ENCODE measurements at regions not wholly inside any gene's neighbourhood (a gene's known extent, or its start where the extent isn't known, plus 50 kb on each side); places are given as distances from the start of the nearest gene placed in this dataset.

DNA sequence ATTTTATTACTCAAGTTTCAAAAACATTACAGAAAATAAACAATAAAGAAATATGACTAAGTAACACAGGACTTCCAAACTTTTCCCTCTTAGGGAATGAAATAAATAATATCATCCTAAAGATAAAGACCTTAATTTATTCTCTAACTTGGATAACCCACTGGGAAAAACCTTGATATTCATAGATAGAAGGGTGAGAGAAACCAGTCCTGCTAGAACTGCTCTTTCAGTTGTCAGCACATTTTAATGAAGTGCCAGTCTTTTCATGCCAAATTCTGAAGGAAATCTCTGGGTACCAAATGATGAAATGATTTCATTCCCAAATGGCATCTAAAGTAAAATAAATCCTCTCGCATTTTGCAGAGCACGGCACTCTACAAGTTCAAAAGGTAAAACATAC is 114.5 kb upstream of the SMIM30 start:
- Histone ChIP-seq H3K36me3 (no peaks in the 10 kb centered on the region), H3K4me3 (no peak overlapping the region), H3K27me3 (no peaks in the 10 kb centered on the region), H3K27ac (no peak overlapping the region), H3K9me3 (no peaks in the 10 kb centered on the region), H3K4me1 (no peaks in the 10 kb centered on the region)
- DNase-seq (ENCODE audit: low spot score in 2 of 2): no peak
- intact Hi-C loops (cut with DNase I): no loop called here
- TF ChIP-seq, protein P1, sequence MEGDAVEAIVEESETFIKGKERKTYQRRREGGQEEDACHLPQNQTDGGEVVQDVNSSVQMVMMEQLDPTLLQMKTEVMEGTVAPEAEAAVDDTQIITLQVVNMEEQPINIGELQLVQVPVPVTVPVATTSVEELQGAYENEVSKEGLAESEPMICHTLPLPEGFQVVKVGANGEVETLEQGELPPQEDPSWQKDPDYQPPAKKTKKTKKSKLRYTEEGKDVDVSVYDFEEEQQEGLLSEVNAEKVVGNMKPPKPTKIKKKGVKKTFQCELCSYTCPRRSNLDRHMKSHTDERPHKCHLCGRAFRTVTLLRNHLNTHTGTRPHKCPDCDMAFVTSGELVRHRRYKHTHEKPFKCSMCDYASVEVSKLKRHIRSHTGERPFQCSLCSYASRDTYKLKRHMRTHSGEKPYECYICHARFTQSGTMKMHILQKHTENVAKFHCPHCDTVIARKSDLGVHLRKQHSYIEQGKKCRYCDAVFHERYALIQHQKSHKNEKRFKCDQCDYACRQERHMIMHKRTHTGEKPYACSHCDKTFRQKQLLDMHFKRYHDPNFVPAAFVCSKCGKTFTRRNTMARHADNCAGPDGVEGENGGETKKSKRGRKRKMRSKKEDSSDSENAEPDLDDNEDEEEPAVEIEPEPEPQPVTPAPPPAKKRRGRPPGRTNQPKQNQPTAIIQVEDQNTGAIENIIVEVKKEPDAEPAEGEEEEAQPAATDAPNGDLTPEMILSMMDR (IDR thresholded peaks at IDR 0.05): no peak

DNA sequence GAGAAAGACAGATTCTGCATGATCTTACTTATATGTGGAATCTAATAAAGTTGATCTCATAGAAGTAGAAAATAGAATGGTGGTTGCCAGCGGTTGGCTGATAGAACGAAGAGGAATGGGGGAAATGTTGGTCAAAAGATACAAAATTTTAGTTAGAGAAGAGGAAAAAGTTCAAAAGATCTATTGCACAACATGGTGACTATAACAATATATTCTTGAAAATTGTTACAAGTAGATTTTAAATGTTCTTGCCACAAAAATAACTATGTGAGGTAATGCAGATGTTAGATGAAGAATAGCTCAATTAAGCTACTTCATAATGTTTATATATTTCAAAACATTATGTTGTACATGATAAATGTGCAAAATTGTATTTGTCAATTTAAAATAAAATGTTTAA is 112.3 kb upstream of the SMIM30 start:
- TF ChIP-seq, protein P1 (IDR thresholded peaks at IDR 0.05): no peak
- Histone ChIP-seq H3K4me3 (no peak overlapping the region), H3K4me1 (no peaks in the 10 kb centered on the region), H3K9me3 (peaks cover 0 to 8% of the 10 kb centered on the region in 2 donors), H3K36me3 (no peaks in the 10 kb centered on the region), H3K27me3 (no peaks in the 10 kb centered on the region), H3K27ac (no peak overlapping the region)
- DNase-seq (ENCODE audit: low spot score in 2 of 2): no peak
- intact Hi-C loops (cut with DNase I): no loop called here

DNA sequence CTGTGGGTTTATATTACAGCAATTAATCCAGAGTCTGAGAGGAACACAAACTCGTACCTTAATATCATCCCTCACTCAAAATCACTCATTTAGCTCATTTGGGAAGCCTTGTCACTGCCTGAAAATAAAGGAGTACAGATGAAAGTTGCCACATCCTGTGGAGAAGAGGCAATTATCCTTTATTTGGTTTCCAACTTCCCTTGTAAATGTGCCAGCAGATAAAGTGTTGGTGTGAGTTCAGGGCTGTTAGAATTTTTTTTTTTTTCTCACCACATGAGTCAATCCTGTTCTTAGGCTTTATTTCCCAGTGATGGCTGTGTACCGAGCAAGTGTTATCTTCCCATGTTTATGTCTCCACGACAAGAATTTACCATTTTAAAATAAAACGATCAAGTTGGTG is 99.0 kb upstream of the SMIM30 start:
- TF ChIP-seq, protein P1 (IDR thresholded peaks at IDR 0.05): no peak
- no peak overlapping the region for H3K27ac ChIP-seq
- no peaks in the 10 kb centered on the region for H3K4me1 ChIP-seq
- intact Hi-C loops (cut with DNase I): no loop called here
- no peaks in the 10 kb centered on the region for H3K36me3 ChIP-seq
- no peak for DNase-seq (ENCODE audit: low spot score in 2 of 2)
- H3K27me3 ChIP-seq: no peaks in the 10 kb centered on the region
- H3K4me3 ChIP-seq: no peak overlapping the region
- no peaks in the 10 kb centered on the region for H3K9me3 ChIP-seq

DNA sequence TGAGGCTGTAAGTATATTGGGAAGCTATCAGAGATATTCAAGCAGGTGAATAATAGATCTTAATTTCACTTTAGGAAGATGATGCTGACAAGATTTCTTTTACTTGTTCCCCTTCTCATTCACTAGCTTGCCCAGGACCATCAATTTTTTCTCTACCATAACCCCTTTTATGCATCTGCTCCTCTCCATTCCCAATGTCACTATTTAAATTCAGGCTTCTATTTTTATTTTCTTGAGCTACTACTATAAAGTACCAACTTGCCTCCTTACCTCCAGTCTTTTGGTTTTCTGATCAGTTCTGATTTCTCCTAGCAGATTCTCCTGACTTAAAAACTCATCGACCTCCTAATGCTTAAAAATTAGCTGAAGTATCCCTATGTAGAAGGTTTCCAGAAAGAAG is 97.7 kb upstream of the SMIM30 start:
- no peak overlapping the region for H3K27ac ChIP-seq
- DNase-seq (ENCODE audit: low spot score in 2 of 2): no peak
- intact Hi-C loops (cut with DNase I): no loop called here
- H3K36me3 ChIP-seq: no peaks in the 10 kb centered on the region
- H3K4me3 ChIP-seq: no peak overlapping the region
- TF ChIP-seq, protein P1 (IDR thresholded peaks at IDR 0.05): no peak
- no peaks in the 10 kb centered on the region for H3K9me3 ChIP-seq
- no peaks in the 10 kb centered on the region for H3K27me3 ChIP-seq
- no peaks in the 10 kb centered on the region for H3K4me1 ChIP-seq

DNA sequence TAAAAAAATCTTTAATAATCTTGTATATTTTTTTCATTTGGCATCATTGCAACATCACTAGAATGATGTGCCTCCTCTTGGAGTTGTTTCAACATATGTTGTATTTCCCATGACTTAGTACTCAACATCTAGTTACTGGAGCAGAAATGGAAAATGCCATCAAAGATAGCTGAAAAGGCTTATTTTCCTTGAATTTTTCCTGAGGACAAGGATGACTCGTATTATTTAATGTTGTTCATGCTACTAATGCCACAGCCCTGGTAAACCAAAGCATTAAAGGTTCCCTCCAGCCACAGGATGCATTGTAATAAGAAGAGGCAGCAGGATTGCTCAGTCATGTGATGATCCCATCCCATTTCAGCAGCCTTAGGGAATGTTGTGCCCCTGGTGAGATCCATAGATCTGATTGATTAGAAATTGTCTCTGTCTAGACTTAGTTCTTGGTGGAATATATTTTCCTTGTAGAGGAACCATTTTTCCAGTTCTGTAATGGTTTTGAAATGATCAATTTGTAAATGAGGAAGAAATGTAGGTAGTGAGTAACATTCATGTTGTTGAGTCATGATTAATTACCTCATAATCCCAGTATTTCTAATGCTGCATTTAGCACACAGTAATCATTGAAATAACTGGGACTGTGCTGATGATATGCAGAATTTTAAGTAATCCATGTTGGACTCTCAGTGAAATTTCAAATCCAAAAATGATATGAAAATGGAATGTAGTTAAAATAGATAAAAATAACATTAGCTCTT is 91.3 kb upstream of the SMIM30 start:
- Histone ChIP-seq H3K9me3 (no peaks in the 10 kb centered on the region), H3K36me3 (no peaks in the 10 kb centered on the region), H3K27ac (no peak overlapping the region), H3K4me1 (no peaks in the 10 kb centered on the region), H3K4me3 (no peak overlapping the region), H3K27me3 (no peaks in the 10 kb centered on the region)
- TF ChIP-seq, protein P1 (IDR thresholded peaks at IDR 0.05): no peak
- intact Hi-C loops (cut with DNase I): no loop called here
- no peak for DNase-seq (ENCODE audit: low spot score in 2 of 2)

DNA sequence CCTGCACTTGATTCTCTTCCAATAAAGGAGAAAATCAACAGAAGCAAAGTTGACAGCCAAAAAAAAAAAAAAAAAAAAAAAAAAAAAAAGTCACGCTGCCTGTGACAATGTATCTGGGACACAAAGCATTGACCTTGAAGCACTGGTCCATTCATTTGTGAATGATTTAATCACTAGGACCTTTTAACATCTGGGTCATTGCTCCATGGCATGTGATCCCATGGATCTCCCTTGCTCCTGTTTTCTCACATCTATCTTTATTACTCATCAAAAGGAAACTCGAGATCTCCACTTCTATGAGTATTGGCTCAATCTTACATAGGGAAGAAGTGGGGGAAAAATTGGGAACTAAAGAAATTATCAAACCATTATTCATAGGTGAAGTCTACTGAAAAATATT is 89.6 kb upstream of the SMIM30 start:
- no peak for DNase-seq (ENCODE audit: low spot score in 2 of 2)
- H3K4me3 ChIP-seq: no peak overlapping the region
- H3K4me1 ChIP-seq: no peaks in the 10 kb centered on the region
- no peak overlapping the region for H3K27ac ChIP-seq
- no peaks in the 10 kb centered on the region for H3K9me3 ChIP-seq
- intact Hi-C loops (cut with DNase I): no loop called here
- no peaks in the 10 kb centered on the region for H3K36me3 ChIP-seq
- TF ChIP-seq, protein P1 (IDR thresholded peaks at IDR 0.05): no peak
- no peaks in the 10 kb centered on the region for H3K27me3 ChIP-seq

Measured in ascending aorta (tissue), 2 donors.